Rectal smooth muscle tissue (tissue), 1 donor: ENCODE measurements at regions not wholly inside any gene's neighbourhood (a gene's known extent, or its start where the extent isn't known, plus 50 kb on each side); places are given as distances from the start of the nearest gene placed in this dataset.
"Not testable (repeated sequence)": the region's sequence is repeated elsewhere in the genome, so short reads cannot be mapped to it uniquely, and the experiment has no call there.

Experiments
- H3K27ac ChIP-seq: one replicate; pipeline ENCODE4 v1.7.0; 2013; ENCODE audit warnings: low read depth, low read length, inconsistent platforms
- H3K27me3 ChIP-seq: one replicate; pipeline ENCODE4 v1.7.0; 2013; ENCODE audit warnings: low read length; ENCODE audit not compliant: control insufficient read depth, insufficient read depth
- H3K36me3 ChIP-seq: one replicate; pipeline ENCODE4 v1.7.0; 2013; ENCODE audit warnings: low read length; ENCODE audit not compliant: control insufficient read depth, insufficient read depth
- H3K4me1 ChIP-seq: one replicate; pipeline ENCODE4 v1.7.0; 2013; ENCODE audit warnings: low read length; ENCODE audit not compliant: control insufficient read depth, insufficient read depth
- H3K4me3 ChIP-seq: one replicate; pipeline ENCODE4 v1.7.0; 2013; ENCODE audit warnings: low read length
- H3K9ac ChIP-seq: one replicate; pipeline ENCODE4 v1.7.0; 2013; ENCODE audit warnings: low read length

DNA sequence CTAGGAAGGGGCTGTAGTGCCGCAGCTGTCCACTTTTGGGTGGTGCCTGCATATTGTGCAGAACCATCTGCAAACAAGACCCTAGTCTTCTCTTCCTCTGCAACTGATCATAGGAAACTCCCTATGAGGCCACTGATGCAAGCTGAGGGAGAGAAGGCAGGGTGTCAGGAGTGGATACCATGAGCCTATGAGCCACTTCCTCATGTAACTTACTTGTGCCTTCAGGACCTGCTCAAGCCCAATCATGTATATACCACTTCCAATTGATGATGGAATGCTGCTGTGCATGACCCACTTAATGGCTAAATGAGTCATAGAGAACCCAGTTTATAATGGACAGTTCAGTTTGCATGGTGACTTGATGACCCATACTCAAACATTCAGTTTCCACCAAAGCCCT lies 107.9 kb downstream of the ALG10B start:
- H3K4me3 ChIP-seq = no peak overlapping the region
- H3K36me3 ChIP-seq = no peaks in the 10 kb centered on the region
- no peaks in the 10 kb centered on the region for H3K4me1 ChIP-seq
- H3K27ac ChIP-seq = no peak overlapping the region
- H3K9ac ChIP-seq = no peak overlapping the region
- H3K27me3 ChIP-seq = no peaks in the 10 kb centered on the region

GRCh38 chr12:38427442-38427841 lies 110.9 kb downstream of the ALG10B start:
- H3K4me3 ChIP-seq = no peak overlapping the region
- no peaks in the 10 kb centered on the region for H3K36me3 ChIP-seq
- no peaks in the 10 kb centered on the region for H3K4me1 ChIP-seq
- no peaks in the 10 kb centered on the region for H3K27me3 ChIP-seq
- H3K9ac ChIP-seq = no peak overlapping the region
- no peak overlapping the region for H3K27ac ChIP-seq

DNA sequence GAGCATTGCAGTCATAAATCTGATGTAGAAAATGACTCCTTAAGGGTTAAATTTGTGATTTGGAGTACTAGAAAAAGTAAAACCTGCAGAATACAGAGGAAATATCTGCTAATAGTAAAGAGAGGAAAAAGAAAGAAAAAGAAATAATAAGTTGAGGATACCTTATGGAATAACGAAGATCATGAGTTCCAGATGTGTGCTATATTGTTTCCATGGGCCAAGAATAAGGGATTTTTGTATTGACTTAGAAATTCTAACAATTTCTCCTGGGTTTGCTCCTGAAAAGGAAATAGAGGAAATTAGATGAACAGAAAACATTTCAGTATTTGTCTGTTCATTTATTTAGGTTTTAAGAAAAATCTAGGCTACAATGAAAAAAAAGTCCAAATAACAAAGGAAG lies 115.3 kb downstream of the ALG10B start:
- no peaks in the 10 kb centered on the region for H3K36me3 ChIP-seq
- H3K4me1 ChIP-seq = no peaks in the 10 kb centered on the region
- no peak overlapping the region for H3K9ac ChIP-seq
- H3K4me3 ChIP-seq = no peak overlapping the region
- no peak overlapping the region for H3K27ac ChIP-seq
- no peaks in the 10 kb centered on the region for H3K27me3 ChIP-seq

DNA sequence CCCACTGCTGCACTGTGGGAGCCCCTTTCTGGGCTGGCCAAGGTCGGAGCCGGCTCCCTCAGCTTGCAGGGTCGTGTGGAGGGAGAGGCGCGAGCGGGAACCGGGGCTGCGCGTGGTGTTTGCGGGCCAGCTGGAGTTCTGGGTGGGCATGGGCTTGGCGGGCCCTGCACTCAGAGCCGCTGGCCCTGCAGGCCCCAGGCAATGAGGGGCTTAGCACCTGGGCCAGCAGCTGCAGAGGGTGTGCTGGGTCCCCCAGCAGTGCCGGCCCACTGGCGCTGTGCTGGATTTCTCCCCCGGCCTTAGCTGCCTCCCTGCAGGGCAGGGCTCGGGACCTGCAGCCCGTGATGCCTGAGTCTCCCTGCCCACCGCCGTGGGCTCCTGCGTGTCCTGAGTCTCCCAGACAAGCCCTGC lies 125.3 kb downstream of the ALG10B start:
- not testable (repeated sequence) for H3K9ac ChIP-seq, H3K36me3 ChIP-seq, H3K27ac ChIP-seq, H3K4me3 ChIP-seq, H3K27me3 ChIP-seq, H3K4me1 ChIP-seq

DNA sequence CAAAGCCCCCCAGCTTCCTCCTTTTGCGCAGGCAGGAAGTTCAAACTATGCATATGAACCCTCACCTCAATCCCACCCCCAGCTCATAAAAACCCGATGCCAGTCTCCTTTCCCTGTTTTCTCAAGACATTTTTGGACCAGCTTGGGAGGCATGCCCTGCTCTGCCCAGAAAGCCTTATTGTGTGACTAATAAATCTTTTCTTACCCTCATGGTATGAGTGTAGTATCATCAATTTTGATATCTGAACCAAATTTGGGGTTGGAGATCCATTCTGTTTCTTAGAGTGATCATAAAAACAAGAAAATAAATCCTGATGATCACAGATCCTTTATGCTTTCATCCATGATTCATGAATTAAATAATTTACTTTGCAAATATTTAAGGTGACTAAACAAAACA lies 128.5 kb downstream of the ALG10B start:
- H3K4me1 ChIP-seq = no peaks in the 10 kb centered on the region
- no peaks in the 10 kb centered on the region for H3K27me3 ChIP-seq

DNA sequence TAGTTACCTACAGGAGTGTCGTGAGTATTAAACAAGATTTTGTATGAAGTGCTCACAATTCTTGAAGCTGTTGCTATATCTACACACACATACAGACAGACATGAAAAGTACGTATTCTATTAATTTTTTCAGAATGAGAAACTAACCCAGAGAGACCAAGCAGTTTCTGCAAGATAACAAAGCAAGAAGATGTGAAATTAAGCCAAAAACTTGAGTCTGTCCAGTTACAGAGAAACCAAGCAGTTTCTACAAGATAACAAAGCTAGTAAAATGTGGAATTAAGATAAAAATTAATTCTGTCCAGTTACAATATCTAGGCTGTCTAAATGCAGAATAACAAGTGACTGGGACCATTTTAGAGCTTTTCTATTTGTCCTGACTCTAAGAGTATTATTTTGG lies 132.4 kb downstream of the ALG10B start:
- Histone ChIP-seq H3K4me3 (no peak overlapping the region), H3K27me3 (no peaks in the 10 kb centered on the region), H3K27ac (no peak overlapping the region), H3K36me3 (no peaks in the 10 kb centered on the region), H3K9ac (no peak overlapping the region), H3K4me1 (no peaks in the 10 kb centered on the region)

More for the DNA sequence above, 128.5 kb downstream of the ALG10B start:
- H3K36me3 ChIP-seq = no peaks in the 10 kb centered on the region
- no peak overlapping the region for H3K4me3 ChIP-seq
- no peak overlapping the region for H3K9ac ChIP-seq
- no peak overlapping the region for H3K27ac ChIP-seq

DNA sequence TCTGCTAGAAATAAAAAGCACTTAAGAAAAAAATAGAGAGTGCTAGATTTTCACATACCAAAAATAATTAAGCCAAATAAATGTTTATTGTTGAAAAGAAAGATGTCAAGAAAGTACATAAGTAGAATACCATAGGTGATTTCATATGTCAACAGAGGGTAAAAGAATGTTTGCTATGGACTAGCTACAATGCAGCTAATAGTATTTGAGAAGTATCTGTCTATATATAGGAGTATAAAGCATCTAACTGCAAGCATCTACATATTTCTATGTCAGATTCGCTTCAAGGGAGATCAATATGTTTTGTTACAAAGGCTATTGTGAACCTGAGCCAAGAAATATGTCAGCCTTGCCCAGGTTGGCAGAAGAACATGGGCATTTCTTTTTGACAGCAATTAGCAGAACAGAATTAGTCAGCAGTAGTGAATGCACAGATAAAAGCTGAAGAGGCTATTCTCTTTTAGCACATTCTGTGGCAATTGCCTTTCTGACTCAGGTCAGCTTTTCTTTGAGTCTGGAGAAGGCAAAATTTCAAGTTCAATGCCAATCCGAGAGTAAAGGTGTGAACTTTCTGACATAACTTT lies 140.1 kb downstream of the ALG10B start:
- Histone ChIP-seq H3K4me3 (no peak overlapping the region), H3K4me1 (no peaks in the 10 kb centered on the region), H3K27ac (no peak overlapping the region), H3K27me3 (no peaks in the 10 kb centered on the region), H3K9ac (no peak overlapping the region), H3K36me3 (no peaks in the 10 kb centered on the region)

DNA sequence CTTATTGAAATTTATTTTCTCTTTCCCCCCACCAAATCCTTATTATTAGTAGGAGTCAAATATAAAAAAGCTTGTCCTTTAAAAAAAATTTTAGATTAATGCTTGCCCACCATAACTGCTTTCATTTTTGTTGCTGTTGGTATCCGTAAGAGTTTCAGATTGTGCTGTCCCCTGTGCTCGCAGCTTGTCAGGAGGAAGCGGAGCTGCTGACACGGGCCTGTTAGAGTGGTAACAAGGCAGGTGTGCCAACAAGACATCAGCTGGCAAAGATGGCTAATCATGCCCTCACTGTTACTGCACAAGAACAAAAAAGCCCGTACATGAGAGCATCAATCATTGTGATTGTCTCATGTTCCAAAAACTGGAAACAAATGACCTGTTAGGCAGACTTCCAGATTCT lies 148.4 kb downstream of the ALG10B start:
- Histone ChIP-seq H3K27me3 (no peaks in the 10 kb centered on the region), H3K4me3 (no peak overlapping the region), H3K27ac (no peak overlapping the region), H3K9ac (no peak overlapping the region), H3K36me3 (no peaks in the 10 kb centered on the region), H3K4me1 (no peaks in the 10 kb centered on the region)

GRCh38 chr12:38469715-38470114 lies 153.1 kb downstream of the ALG10B start:
- no peak overlapping the region for H3K9ac ChIP-seq
- no peaks in the 10 kb centered on the region for H3K27me3 ChIP-seq
- H3K27ac ChIP-seq = no peak overlapping the region
- H3K4me1 ChIP-seq = no peaks in the 10 kb centered on the region
- no peak overlapping the region for H3K4me3 ChIP-seq
- no peaks in the 10 kb centered on the region for H3K36me3 ChIP-seq

DNA sequence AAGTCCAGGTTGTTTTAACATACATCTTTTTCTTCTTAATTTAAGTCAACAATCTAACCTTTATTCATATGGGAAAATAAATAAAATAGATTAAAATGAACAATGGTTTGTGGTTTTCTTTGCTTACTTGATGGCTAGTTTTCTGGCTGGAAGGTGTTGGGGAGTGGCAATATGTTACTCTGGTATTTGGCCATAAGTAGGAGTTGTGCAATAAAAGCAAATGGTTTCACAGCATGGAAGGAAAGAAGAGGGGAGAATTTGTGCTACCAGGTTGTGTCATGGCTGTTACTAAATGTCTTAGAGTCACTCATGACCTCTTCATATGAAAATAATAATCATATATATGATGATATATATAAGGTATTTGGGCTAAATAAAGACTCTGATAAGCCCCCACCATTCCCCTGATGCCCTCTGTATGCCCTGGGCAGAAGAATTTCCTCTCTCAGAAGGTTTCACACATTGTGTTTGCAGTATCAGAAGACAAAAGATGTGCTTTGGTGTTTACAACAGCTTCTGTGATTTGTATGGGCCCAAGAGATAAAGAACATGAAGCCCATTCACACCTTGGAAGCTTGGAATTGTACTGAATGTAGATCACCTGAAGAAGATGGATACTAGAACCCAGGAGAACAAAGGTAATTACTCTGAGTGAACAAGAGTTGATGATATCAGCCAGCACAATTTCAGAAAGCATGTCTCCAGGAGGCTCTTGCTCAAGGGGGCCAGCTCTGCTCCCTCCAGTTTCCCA lies 160.9 kb downstream of the ALG10B start:
- no peak overlapping the region for H3K4me3 ChIP-seq
- no peaks in the 10 kb centered on the region for H3K36me3 ChIP-seq
- no peaks in the 10 kb centered on the region for H3K27me3 ChIP-seq
- no peak overlapping the region for H3K27ac ChIP-seq
- no peak overlapping the region for H3K9ac ChIP-seq
- no peaks in the 10 kb centered on the region for H3K4me1 ChIP-seq

DNA sequence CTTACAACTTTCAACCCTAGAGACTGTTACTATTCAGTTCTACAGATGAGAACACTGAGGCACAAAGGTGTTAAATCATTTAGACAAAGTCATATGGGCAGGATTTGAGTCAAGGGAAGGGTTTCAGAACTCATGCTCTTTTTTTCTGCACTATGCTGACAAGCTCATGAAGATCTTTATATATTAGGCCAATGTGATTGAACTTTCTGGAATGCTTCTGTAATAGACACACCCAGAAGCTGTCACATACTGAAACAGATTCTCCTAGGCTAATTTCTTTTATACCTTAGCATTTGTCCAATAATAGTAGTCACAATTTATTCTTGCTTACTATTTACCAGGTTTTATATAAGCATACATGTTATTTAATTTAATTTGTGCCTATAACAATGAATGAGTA lies 164.0 kb downstream of the ALG10B start:
- no peak overlapping the region for H3K27ac ChIP-seq
- no peaks in the 10 kb centered on the region for H3K4me1 ChIP-seq
- no peak overlapping the region for H3K4me3 ChIP-seq
- no peak overlapping the region for H3K9ac ChIP-seq
- no peaks in the 10 kb centered on the region for H3K36me3 ChIP-seq
- no peaks in the 10 kb centered on the region for H3K27me3 ChIP-seq

DNA sequence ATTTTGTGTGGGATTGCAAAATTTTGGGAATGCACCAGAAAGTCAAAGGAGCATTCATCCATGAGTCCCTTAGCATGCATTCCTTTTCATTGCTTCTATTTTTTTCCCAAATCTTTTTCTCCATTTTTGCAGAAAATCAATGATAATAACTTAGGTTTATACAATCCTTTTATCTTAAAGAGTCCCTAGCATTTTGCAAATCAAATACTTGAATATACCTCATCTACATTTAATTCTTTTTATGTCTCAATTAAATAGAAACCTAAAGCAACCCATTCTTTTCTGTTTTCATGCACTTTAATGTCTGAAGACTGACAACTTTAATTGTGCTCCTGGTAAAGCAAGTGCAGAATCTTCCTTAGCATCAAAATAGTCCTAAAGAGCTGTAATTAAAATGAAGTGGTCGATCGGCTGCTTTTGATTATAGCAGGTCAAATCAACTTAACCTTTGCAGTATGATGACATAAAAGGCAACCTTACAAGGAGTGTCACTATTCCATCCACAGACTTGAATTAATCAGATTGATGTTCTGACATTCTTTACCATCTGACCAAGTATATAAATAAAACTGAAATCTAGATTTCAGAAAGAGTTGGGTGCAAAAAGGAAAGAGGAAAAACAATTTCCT lies 168.4 kb downstream of the ALG10B start:
- Histone ChIP-seq H3K27me3 (no peaks in the 10 kb centered on the region), H3K4me1 (no peaks in the 10 kb centered on the region), H3K36me3 (no peaks in the 10 kb centered on the region), H3K27ac (no peak overlapping the region), H3K4me3 (no peak overlapping the region), H3K9ac (no peak overlapping the region)

GRCh38 chr12:38488866-38489265 lies 172.3 kb downstream of the ALG10B start:
- H3K4me1 ChIP-seq = no peaks in the 10 kb centered on the region
- H3K36me3 ChIP-seq = no peaks in the 10 kb centered on the region
- no peak overlapping the region for H3K4me3 ChIP-seq
- H3K9ac ChIP-seq = no peak overlapping the region
- no peaks in the 10 kb centered on the region for H3K27me3 ChIP-seq
- no peak overlapping the region for H3K27ac ChIP-seq
